GM12878 (cell line): ENCODE measurements at regions not wholly inside any gene's neighbourhood (a gene's known extent, or its start where the extent isn't known, plus 50 kb on each side); places are given as distances from the start of the nearest gene placed in this dataset.

Experiments used
- ATAC-seq: fragments of 200-7000 bp; cut with Tn5 transposase; 3 replicates; pipeline ENCODE4 v1.9.1; 2020; ENCODE audit warnings: mild to moderate bottlenecking, moderate library complexity
- BruUV-seq: library from RNA; stranded (reverse); fragments of 400-500 nt; replicated peaks from 2 replicates; lab custom pipeline; 2021; lab: Mats Ljungman, UMichigan
- CTCF ChIA-PET: fragments of 300-600 bp; sonication (Branson Sonifier 250); formaldehyde crosslinking; extraction: SDS; loops from one replicate; lab custom pipeline; 2021; ENCODE audit warnings: inconsistent platforms; lab: Yijun Ruan, JAX
- POLR2A ChIA-PET: fragments of 350-600 bp; formaldehyde crosslinking; extraction: SDS; loops from one replicate; lab custom pipeline; 2021; ENCODE audit warnings: inconsistent platforms; lab: Charles Lee
- RAD21 ChIA-PET: fragments of 300-600 bp; sonication (Branson Sonifier 250); formaldehyde crosslinking; loops from one replicate; lab custom pipeline; 2023; ENCODE audit warnings: antibody characterized with exemption; ENCODE audit not compliant: unreplicated experiment; lab: Charles Lee
- SMC1A ChIA-PET: fragments of 300-600 bp; sonication (Branson Sonifier 250); formaldehyde crosslinking; loops from one replicate; lab custom pipeline; 2023; ENCODE audit not compliant: unreplicated experiment, uncharacterized antibody; lab: Charles Lee
- DNase-seq: peaks from one replicate; pipeline ENCODE4 v3.0.0-alpha.2; 2011; ENCODE audit warnings: low read depth, low spot score
- FAIRE-seq: peaks from 3 replicates; lab custom pipeline; 2011; peaks lifted over from hg19 to GRCh38; lab: Jason Lieb, UNC
- H2AFZ ChIP-seq: 2 replicates; pipeline ENCODE4 v1.6.0; 2011; ENCODE audit warnings: low read depth, low read length, control low read depth; ENCODE audit not compliant: control insufficient read depth
- H3K27ac ChIP-seq: 2 replicates; pipeline ENCODE4 v1.5.1; 2011; ENCODE audit warnings: control low read depth; ENCODE audit not compliant: control insufficient read depth, insufficient read depth
- H3K27me3 ChIP-seq, 2 experiments: replicated peaks in 1 of 2; 2 replicates each; pipeline versions ENCODE4 v1.6.0 to v1.6.1; 2011; ENCODE audit warnings: low read length in 1 of 2; ENCODE audit not compliant: control insufficient read depth in 2 of 2, insufficient read depth in 2 of 2
- H3K36me3 ChIP-seq, 2 experiments: 2 replicates each; pipeline ENCODE4 v1.5.1; 2011; ENCODE audit warnings: low read length in 1 of 2; ENCODE audit not compliant: control insufficient read depth in 2 of 2, insufficient read depth in 2 of 2
- H3K4me1 ChIP-seq: 2 replicates; pipeline ENCODE4 v1.6.1; 2011; ENCODE audit warnings: mild to moderate bottlenecking, low read length, moderate library complexity, mixed read lengths; ENCODE audit not compliant: control insufficient read depth, insufficient read depth
- H3K4me2 ChIP-seq: 2 replicates; pipeline ENCODE4 v1.6.0; 2011; ENCODE audit warnings: control low read depth; ENCODE audit not compliant: control insufficient read depth, insufficient read depth
- H3K4me3 ChIP-seq: fragments of 200-600 bp; sonication (generic); 2 replicates; pipeline ENCODE4 v1.5.1; 2016
- H3K79me2 ChIP-seq: 2 replicates; pipeline ENCODE4 v1.6.0; 2011; ENCODE audit warnings: low read length; ENCODE audit not compliant: control insufficient read depth, insufficient read depth
- H3K9ac ChIP-seq: 2 replicates; pipeline ENCODE4 v1.8.0; 2011; ENCODE audit warnings: low read length, control low read depth, mixed read lengths; ENCODE audit not compliant: control insufficient read depth, insufficient read depth
- H3K9me3 ChIP-seq: replicated peaks from 3 replicates; pipeline ENCODE4 v1.5.1; 2011; ENCODE audit warnings: mild to moderate bottlenecking, low read length; ENCODE audit not compliant: control insufficient read depth, insufficient read depth
- H4K20me1 ChIP-seq: 2 replicates; pipeline ENCODE4 v1.6.0; 2011; ENCODE audit not compliant: control insufficient read depth, insufficient read depth
- CBX3 ChIP-seq: fragments of 200-600 bp; sonication (generic); IDR thresholded peaks from 2 replicates; pipeline ENCODE4 v1.6.1; 2016; ENCODE audit warnings: low read depth, borderline replicate concordance
- CHD2 ChIP-seq: IDR thresholded peaks from 2 replicates; pipeline ENCODE4 v1.6.1; 2011; ENCODE audit warnings: low read depth, low read length, improper control_type of control experiment, borderline replicate concordance
- EZH2 ChIP-seq: IDR thresholded peaks from 2 replicates; pipeline ENCODE4 v1.6.1; 2012; ENCODE audit warnings: low read depth, mild to moderate bottlenecking, control low read depth, inconsistent platforms, low read length, borderline replicate concordance; ENCODE audit not compliant: control insufficient read depth
- MEF2B ChIP-seq: fragments of 450-650 bp; IDR thresholded peaks from 2 replicates; pipeline ENCODE4 v1.6.1; 2018; ENCODE audit warnings: mild to moderate bottlenecking, moderate library complexity; ENCODE audit not compliant: partially characterized antibody, poor library complexity, severe bottlenecking
- NRF1 ChIP-seq: conservative IDR thresholded peaks from 2 replicates; pipeline ENCODE4 v1.6.1; 2011; ENCODE audit warnings: mild to moderate bottlenecking, low read depth, low read length, improper control_type of control experiment
- REST ChIP-seq: IDR thresholded peaks from 2 replicates; pipeline ENCODE4 v1.6.1; 2012; ENCODE audit warnings: mild to moderate bottlenecking, low read depth, low read length
- RUNX3 ChIP-seq: IDR thresholded peaks from 2 replicates; pipeline ENCODE4 v1.6.1; 2012; ENCODE audit warnings: low read length, inconsistent platforms
- SREBF2 ChIP-seq: IDR thresholded peaks from 2 replicates; pipeline ENCODE4 v1.6.1; 2012; ENCODE audit warnings: mild to moderate bottlenecking, low read length
- TAF1 ChIP-seq: IDR thresholded peaks from 2 replicates; pipeline ENCODE4 v1.6.1; 2011; ENCODE audit warnings: mild to moderate bottlenecking, low read depth, low read length, borderline replicate concordance
- USF2 ChIP-seq: IDR thresholded peaks from 2 replicates; pipeline ENCODE4 v1.6.1; 2011; ENCODE audit warnings: low read depth, low read length, improper control_type of control experiment, borderline replicate concordance
- ZBTB11 ChIP-seq: fragments of 450-650 bp; formaldehyde crosslinking; IDR thresholded peaks from 2 replicates; pipeline ENCODE4 v1.5.0; 2022; ENCODE audit warnings: mild to moderate bottlenecking, missing genetic modification characterization
- ZBTB4 ChIP-seq: fragments of 450-650 bp; formaldehyde crosslinking; IDR thresholded peaks from 2 replicates; pipeline ENCODE4 v1.4.0; 2022; ENCODE audit warnings: mild to moderate bottlenecking, moderate library complexity
- ZNF24 ChIP-seq: fragments of 450-650 bp; IDR thresholded peaks from 2 replicates; pipeline ENCODE4 v1.6.1; 2017; ENCODE audit warnings: antibody characterized with exemption, mild to moderate bottlenecking
- ZZZ3 ChIP-seq: IDR thresholded peaks from 2 replicates; pipeline ENCODE4 v1.6.1; 2011; ENCODE audit warnings: low read depth; ENCODE audit not compliant: control insufficient read depth, insufficient read length
- WGBS: methylation state at CpG from one replicate; pipeline ENCODE4 v1.1.6; 2016; ENCODE audit warnings: low lambda C conversion rate; ENCODE audit not compliant: insufficient replicate concordance, insufficient coverage; ENCODE audit errors: missing lambda C conversion rate; 5-methylcytosine and 5-hydroxymethylcytosine counted together
- in situ Hi-C: fragments of 300-500 bp; cut with MboI; formaldehyde crosslinking; loops from 9 replicates; pipeline ENCODE4 v1.14.3; 2018; ENCODE audit warnings: mixed read lengths
- intact Hi-C: fragments of 100-400 bp; cut with micrococcal nuclease; formaldehyde crosslinking; loops from one replicate; pipeline ENCODE4 v1.14.2; 2022; ENCODE audit not compliant: unreplicated experiment

GRCh38 chr6:76382201-76382600, 309.7 kb upstream of the IMPG1 start:
- Histone ChIP-seq H3K9ac (no peak overlapping the region), H3K27me3 (no peaks in the 10 kb centered on the region), H3K9me3 (no peaks in the 10 kb centered on the region), H3K27ac (no peak overlapping the region), H4K20me1 (no peaks in the 10 kb centered on the region), H3K36me3 (no peaks in the 10 kb centered on the region), H3K4me3 (no peak overlapping the region), H2AFZ (no peak overlapping the region), H3K4me1 (no peaks in the 10 kb centered on the region), H3K79me2 (no peaks in the 10 kb centered on the region), H3K4me2 (no peak overlapping the region)
- intact Hi-C loops: no loop called here
- in situ Hi-C loops: no loop called here
- 0% methylated on average over 1 of the region's 1 CpG for WGBS
- DNase-seq (no peak), FAIRE-seq (no peak), ATAC-seq (no peak)
- RAD21 ChIA-PET: no interaction called here
- no TSS peak for BruUV-seq
- POLR2A ChIA-PET: no interaction called here
- SMC1A ChIA-PET: no interaction called here
- CTCF ChIA-PET: no interaction called here
- no peak for TF ChIP-seq CBX3
- no peak for TF ChIP-seq REST
- TF ChIP-seq ZNF24: no peak
- no peak for TF ChIP-seq NRF1
- no peak for TF ChIP-seq USF2
- TF ChIP-seq TAF1: no peak
- no peak for TF ChIP-seq MEF2B
- no peak for TF ChIP-seq CHD2
- no peak for TF ChIP-seq RUNX3
- TF ChIP-seq ZZZ3: no peak
- TF ChIP-seq SREBF2: no peak
- TF ChIP-seq ZBTB11: no peak
- no peak for TF ChIP-seq ZBTB4 (CRISPR knock-in tag)
- no peak for TF ChIP-seq EZH2
